Astrocyte of the cerebellum (primary cell): ENCODE measurements at regions not wholly inside any gene's neighbourhood (a gene's known extent, or its start where the extent isn't known, plus 50 kb on each side); places are given as distances from the start of the nearest gene placed in this dataset.

Experiments
- DNase-seq: peaks from one replicate; pipeline ENCODE4 v3.0.0-alpha.2; 2011; ENCODE audit warnings: low read depth
- H3K4me3 ChIP-seq: 2 replicates; pipeline ENCODE4 v1.5.1; 2011; ENCODE audit warnings: mild to moderate bottlenecking, low read depth, low read length, moderate library complexity
- CTCF ChIP-seq: IDR thresholded peaks from 2 replicates; pipeline ENCODE4 v1.5.1; 2012; ENCODE audit warnings: low read length, low read depth, moderate library complexity, mild to moderate bottlenecking; ENCODE audit errors: missing control alignments
- in situ Hi-C: cut with HindIII; loops from 2 replicates; pipeline ENCODE4 v1.10.0; 2017; ENCODE audit warnings: low sequenced_read_pairs

DNA sequence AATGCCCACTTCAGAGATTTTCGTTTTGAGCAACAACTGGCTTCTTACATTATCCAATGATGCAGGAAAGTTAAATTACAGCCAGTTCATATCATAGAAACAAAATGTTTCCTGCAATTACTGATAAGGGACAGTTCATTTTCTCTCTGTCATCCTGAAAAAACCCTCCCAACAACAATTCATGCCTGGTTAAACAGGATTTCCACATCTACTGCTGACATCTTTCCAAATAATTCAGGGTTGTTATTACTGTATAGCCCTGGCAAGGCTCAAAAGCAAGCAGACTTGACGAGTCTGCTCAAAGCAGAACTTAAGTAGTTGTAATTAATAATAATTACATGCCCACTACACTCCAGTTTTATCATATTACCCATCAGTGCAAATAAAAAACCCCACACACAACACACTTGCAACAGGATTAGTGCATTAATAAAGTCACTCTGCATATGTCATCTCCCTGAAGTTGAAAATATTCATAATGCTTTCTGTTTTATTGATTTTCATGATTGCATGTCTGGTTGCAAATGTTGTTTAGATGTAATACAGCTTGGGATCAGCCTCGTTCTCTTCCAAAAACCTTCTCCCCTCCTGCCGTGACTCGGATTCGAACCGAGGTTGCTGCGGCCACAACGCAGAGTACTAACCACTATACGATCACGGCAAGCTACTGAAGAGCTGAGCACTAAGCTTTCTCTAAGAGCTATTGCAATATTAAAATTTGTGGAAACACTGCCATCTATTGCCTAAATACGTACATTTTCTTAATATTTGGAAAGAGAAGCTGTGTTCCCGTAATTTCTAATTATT is 119.6 kb upstream of the NFIB start:
- TF ChIP-seq CTCF, result no peak
- H3K4me3 ChIP-seq, result no peak overlapping the region
- DNase-seq, result peak; percentile 65
- in situ Hi-C loops, result no loop called here

DNA sequence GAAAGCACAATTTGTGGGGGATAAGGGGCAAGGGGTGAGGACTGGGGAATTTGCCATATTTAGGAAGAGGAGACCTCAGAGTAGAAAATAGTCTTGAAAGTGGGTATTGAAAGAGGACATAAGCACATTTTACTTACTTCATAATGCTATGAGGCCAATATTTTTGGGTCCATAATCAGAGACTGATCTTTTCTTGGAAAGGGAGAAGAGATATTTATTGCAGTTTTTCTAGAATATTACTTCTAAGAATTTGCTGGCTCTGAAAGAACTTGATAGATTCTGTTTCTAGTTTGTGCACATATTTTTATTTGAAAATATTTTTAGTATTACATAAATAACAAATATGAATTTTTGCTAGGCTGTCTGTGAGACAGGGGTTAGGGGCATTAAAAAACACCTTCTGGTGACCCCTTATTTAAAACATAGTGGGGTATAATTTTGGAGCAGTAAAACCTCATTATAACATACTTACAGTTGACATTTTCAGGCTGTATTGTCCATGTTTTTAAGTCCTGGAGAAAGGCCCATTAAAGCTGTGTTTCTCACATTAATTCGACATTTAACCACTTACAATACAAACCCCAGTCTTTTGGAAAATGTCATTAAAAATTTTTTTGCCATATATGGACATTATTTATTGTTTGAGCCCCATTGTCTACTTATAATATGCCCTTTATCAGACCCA is 118.9 kb upstream of the NFIB start:
- no peak overlapping the region for H3K4me3 ChIP-seq
- in situ Hi-C loops, result no loop called here
- no peak for DNase-seq
- no peak for TF ChIP-seq CTCF

GRCh38 chr9:14428781-14429230 is 114.9 kb upstream of the NFIB start:
- peak; percentile 82 for DNase-seq
- no peak overlapping the region for H3K4me3 ChIP-seq
- TF ChIP-seq CTCF, result peak; percentile 83
- in situ Hi-C loops, result no loop called here

DNA sequence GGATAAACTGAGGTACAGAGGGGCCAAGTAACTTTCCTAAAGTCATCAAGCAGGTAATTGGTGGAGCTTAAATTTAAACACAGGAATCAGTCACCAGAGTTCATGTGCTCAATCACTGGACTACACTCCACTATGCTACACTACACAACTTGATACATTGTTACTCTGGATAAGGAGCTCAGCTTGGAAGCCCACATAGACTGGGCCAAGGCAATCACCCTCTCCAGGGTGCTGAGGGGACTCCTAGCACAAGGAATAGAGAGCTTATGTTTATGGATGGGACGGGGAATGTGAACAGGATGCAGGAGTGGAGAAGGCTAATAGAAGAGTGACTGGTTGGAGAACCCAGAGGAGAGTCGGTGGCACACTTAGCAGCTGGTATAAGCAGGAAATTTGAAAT is 113.5 kb upstream of the NFIB start:
- H3K4me3 ChIP-seq, result no peak overlapping the region
- in situ Hi-C loops, result no loop called here
- TF ChIP-seq CTCF, result no peak
- no peak for DNase-seq

- in situ Hi-C loops, result no loop called here
- DNase-seq, result no peak
- no peak for TF ChIP-seq CTCF
Observed at GRCh38 chr9:14424983-14425382, 111.0 kb upstream of the NFIB start.

GRCh38 chr9:14424289-14424688 is 110.3 kb upstream of the NFIB start:
- H3K4me3 ChIP-seq, result no peak overlapping the region
- no peak for TF ChIP-seq CTCF
- no peak for DNase-seq
- in situ Hi-C loops, result no loop called here

More at GRCh38 chr9:14424983-14425382, 111.0 kb upstream of the NFIB start:
- no peak overlapping the region for H3K4me3 ChIP-seq
